Peyer's patch (tissue), 4 donors: ENCODE measurements at regions not wholly inside any gene's neighbourhood (a gene's known extent, or its start where the extent isn't known, plus 50 kb on each side); places are given as distances from the start of the nearest gene placed in this dataset.

Experiments
- DNase-seq, 3 donors: peaks; one replicate each; pipeline ENCODE4 v3.0.0-alpha.2; 2017 to 2019
- H3K27ac ChIP-seq, 4 donors: fragments of 200-600 bp; sonication (generic); one replicate each; pipeline ENCODE4 v1.5.1; 2016 to 2019
- H3K27me3 ChIP-seq, 2 donors: fragments of 200-600 bp; sonication (generic); one replicate each; pipeline ENCODE4 v1.5.1; 2019
- H3K36me3 ChIP-seq, 3 donors: fragments of 200-600 bp; sonication (generic); one replicate each; pipeline ENCODE4 v1.5.1; 2016 to 2019
- H3K4me1 ChIP-seq, 4 donors: fragments of 200-600 bp; sonication (generic); one replicate each; pipeline ENCODE4 v1.5.1; 2016 to 2019
- H3K4me3 ChIP-seq, 4 donors: fragments of 200-600 bp; sonication (generic); 1 replicate in 3 of 4; 2 replicates in 1 of 4; pipeline ENCODE4 v1.5.1; 2016 to 2019; ENCODE audit warnings: mild to moderate bottlenecking in 1 of 4
- H3K9me3 ChIP-seq, 4 donors: fragments of 200-600 bp; sonication (generic); one replicate each; pipeline ENCODE4 v1.5.1; 2016 to 2019; ENCODE audit warnings: mild to moderate bottlenecking in 1 of 4
- CTCF ChIP-seq, 6 experiments: fragments of 450-650 bp in 4 of 6; fragments of 200-600 bp in 2 of 6; sonication (generic) in 1 of 6; IDR thresholded peaks; one replicate each; pipeline ENCODE4 v1.5.1; 2017 to 2019; ENCODE audit warnings: antibody characterized with exemption in 6 of 6, mild to moderate bottlenecking in 3 of 6, moderate library complexity in 1 of 6
- POLR2A ChIP-seq, 2 donors: fragments of 450-650 bp; IDR thresholded peaks; one replicate each; pipeline ENCODE4 v1.5.1; 2017; ENCODE audit warnings: antibody characterized with exemption in 2 of 2, mild to moderate bottlenecking in 2 of 2, moderate library complexity in 2 of 2

- Histone ChIP-seq H3K27me3 (no peaks in the 10 kb centered on the region), H3K4me1 (no peaks in the 10 kb centered on the region), H3K9me3 (no peaks in the 10 kb centered on the region), H3K36me3 (no peaks in the 10 kb centered on the region), H3K27ac (no peak overlapping the region), H3K4me3 (no peak overlapping the region)
- DNase-seq, result no peak
- no peak for TF ChIP-seq POLR2A (IDR thresholded peaks at IDR 0.05)
- TF ChIP-seq CTCF (IDR thresholded peaks at IDR 0.05), result no peak
Observed at GRCh38 chr20:18971121-18971520, 157.5 kb downstream of the SCP2D1 start.

- H3K27ac ChIP-seq, result no peak overlapping the region
- no peaks in the 10 kb centered on the region for H3K27me3 ChIP-seq
- TF ChIP-seq POLR2A (IDR thresholded peaks at IDR 0.05) (no peak), CTCF (IDR thresholded peaks at IDR 0.05) (no peak)
- no peaks in the 10 kb centered on the region for H3K4me1 ChIP-seq
- no peak for DNase-seq
- no peak overlapping the region for H3K4me3 ChIP-seq
- H3K9me3 ChIP-seq, result no peaks in the 10 kb centered on the region
- H3K36me3 ChIP-seq, result no peaks in the 10 kb centered on the region
Observed at GRCh38 chr20:18971574-18971973, 158.0 kb downstream of the SCP2D1 start.

- no peak for TF ChIP-seq POLR2A (IDR thresholded peaks at IDR 0.05)
- TF ChIP-seq CTCF (IDR thresholded peaks at IDR 0.05), result no peak
- no peaks in the 10 kb centered on the region for H3K4me1 ChIP-seq
- no peaks in the 10 kb centered on the region for H3K36me3 ChIP-seq
- no peak overlapping the region for H3K27ac ChIP-seq
- H3K27me3 ChIP-seq, result no peaks in the 10 kb centered on the region
- H3K9me3 ChIP-seq, result no peaks in the 10 kb centered on the region
- H3K4me3 ChIP-seq, result no peak overlapping the region
- no peak for DNase-seq
Observed at GRCh38 chr20:18972251-18972876, 158.8 kb downstream of the SCP2D1 start.

DNA sequence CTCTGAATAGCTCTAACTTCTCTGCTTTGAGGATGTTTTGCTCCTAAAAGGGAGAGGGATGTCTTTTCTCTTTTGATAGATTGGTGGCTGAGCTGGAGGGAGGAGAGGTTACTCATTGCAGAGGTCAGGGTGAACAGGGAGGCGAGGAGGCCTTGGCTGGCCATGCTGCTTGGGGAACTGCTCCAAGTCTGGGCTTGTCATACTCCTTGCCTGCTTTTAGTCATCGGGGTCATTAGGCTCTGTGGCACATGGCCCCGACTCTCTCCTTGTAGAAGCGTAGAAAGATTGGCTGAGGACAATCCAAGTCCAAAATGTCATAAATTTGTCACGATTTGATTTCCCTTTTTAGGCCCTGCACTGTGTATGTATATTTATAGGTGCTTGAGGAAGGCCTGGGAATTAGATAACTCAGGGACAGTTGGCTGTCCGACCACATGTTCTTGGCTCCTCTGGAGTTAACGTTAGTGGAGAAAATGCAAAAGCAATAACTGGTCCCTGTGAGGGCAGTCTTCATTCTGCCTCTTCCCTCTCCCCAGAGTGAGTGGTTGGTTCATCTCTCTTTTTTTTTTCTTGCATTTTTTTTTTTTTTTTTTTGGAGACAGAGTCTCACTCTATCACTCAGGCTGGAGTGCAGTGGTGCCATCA, 160.1 kb downstream of the SCP2D1 start:
- no peak overlapping the region for H3K27ac ChIP-seq
- no peaks in the 10 kb centered on the region for H3K4me1 ChIP-seq
- TF ChIP-seq POLR2A (IDR thresholded peaks at IDR 0.05), result no peak
- TF ChIP-seq CTCF (IDR thresholded peaks at IDR 0.05), result no peak
- no peaks in the 10 kb centered on the region for H3K9me3 ChIP-seq
- H3K27me3 ChIP-seq, result no peaks in the 10 kb centered on the region
- H3K4me3 ChIP-seq, result no peak overlapping the region
- no peaks in the 10 kb centered on the region for H3K36me3 ChIP-seq
- DNase-seq, result no peak

GRCh38 chr20:18974660-18975059, 161.1 kb downstream of the SCP2D1 start:
- no peaks in the 10 kb centered on the region for H3K4me1 ChIP-seq
- no peaks in the 10 kb centered on the region for H3K27me3 ChIP-seq
- no peak for TF ChIP-seq CTCF (IDR thresholded peaks at IDR 0.05)
- TF ChIP-seq POLR2A (IDR thresholded peaks at IDR 0.05), result no peak
- H3K4me3 ChIP-seq, result no peak overlapping the region
- H3K36me3 ChIP-seq, result no peaks in the 10 kb centered on the region
- no peaks in the 10 kb centered on the region for H3K9me3 ChIP-seq
- no peak for DNase-seq
- H3K27ac ChIP-seq, result no peak overlapping the region
